PC-3 (cell line): ENCODE measurements at regions not wholly inside any gene's neighbourhood (a gene's known extent, or its start where the extent isn't known, plus 50 kb on each side); places are given as distances from the start of the nearest gene placed in this dataset.
A peak's percentile ranks its signal among the peaks of the same experiment; 100 is the strongest.

Source experiments
- ATAC-seq: fragments of 200-7000 bp; cut with Tn5 transposase; 2 replicates; pipeline ENCODE4 v1.9.1; 2020; ENCODE audit warnings: mild to moderate bottlenecking, moderate library complexity
- BruUV-seq: library from RNA; stranded (reverse); fragments of 400-500 nt; replicated peaks from 2 replicates; lab custom pipeline; 2021; lab: Mats Ljungman, UMichigan
- CTCF ChIA-PET: fragments of 300-600 bp; sonication (Branson Sonifier 250); formaldehyde crosslinking; loops from one replicate; lab custom pipeline; 2022; ENCODE audit warnings: antibody characterized with exemption; lab: Charles Lee
- POLR2A ChIA-PET: fragments of 300-600 bp; sonication (Branson Sonifier 250); formaldehyde crosslinking; loops from one replicate; lab custom pipeline; 2022; ENCODE audit warnings: antibody characterized with exemption; ENCODE audit not compliant: unreplicated experiment; lab: Charles Lee
- DNase-seq: peaks from one replicate; pipeline ENCODE4 v3.0.0-alpha.2; 2015
- H2AFZ ChIP-seq: fragments of 300-600 bp; sonication (generic); 2 replicates; pipeline ENCODE4 v1.6.0; 2016; ENCODE audit warnings: antibody characterized with exemption, low read length
- H3F3A ChIP-seq: fragments of 300-600 bp; sonication (generic); one replicate; pipeline ENCODE4 v1.6.0; 2017; ENCODE audit warnings: antibody characterized with exemption, low read length, control low read depth, mild to moderate bottlenecking; ENCODE audit not compliant: unreplicated experiment
- H3K27ac ChIP-seq: fragments of 300-600 bp; sonication (generic); 2 replicates; pipeline ENCODE4 v1.5.1; 2016; ENCODE audit warnings: mild to moderate bottlenecking, low read length
- H3K27me3 ChIP-seq: fragments of 300-600 bp; sonication (generic); 2 replicates; pipeline ENCODE4 v1.6.1; 2016; ENCODE audit warnings: low read length, mixed read lengths
- H3K36me3 ChIP-seq: fragments of 300-600 bp; sonication (generic); 2 replicates; pipeline ENCODE4 v1.6.1; 2016; ENCODE audit warnings: low read depth, mixed run types, low read length, mixed read lengths
- H3K4me1 ChIP-seq: fragments of 300-600 bp; sonication (generic); 2 replicates; pipeline ENCODE4 v1.5.1; 2016; ENCODE audit warnings: low read length; ENCODE audit not compliant: insufficient read depth
- H3K4me2 ChIP-seq: fragments of 300-600 bp; sonication (generic); 2 replicates; pipeline ENCODE4 v1.6.0; 2016; ENCODE audit warnings: low read length
- H3K4me3 ChIP-seq: fragments of 300-600 bp; sonication (generic); 2 replicates; pipeline ENCODE4 v1.5.1; 2016; ENCODE audit warnings: mild to moderate bottlenecking, low read length, mixed read lengths
- H3K79me2 ChIP-seq: fragments of 300-600 bp; sonication (generic); 2 replicates; pipeline ENCODE4 v1.6.1; 2017; ENCODE audit warnings: low read length, mixed read lengths
- H3K9ac ChIP-seq: fragments of 300-600 bp; sonication (generic); 2 replicates; pipeline ENCODE4 v1.6.0; 2016; ENCODE audit warnings: mild to moderate bottlenecking, low read length
- H3K9me2 ChIP-seq: fragments of 300-600 bp; sonication (generic); replicated peaks from 2 replicates; pipeline ENCODE4 v1.6.1; 2016; ENCODE audit warnings: mixed run types, low read length, mixed read lengths
- H3K9me3 ChIP-seq: fragments of 300-600 bp; sonication (generic); 2 replicates; pipeline ENCODE4 v1.6.1; 2016; ENCODE audit warnings: low read length, mixed read lengths
- H4K20me1 ChIP-seq: fragments of 300-600 bp; sonication (generic); 2 replicates; pipeline ENCODE4 v1.6.1; 2016; ENCODE audit warnings: low read length, mixed read lengths
- CTCF ChIP-seq: fragments of 300-600 bp; sonication (generic); conservative IDR thresholded peaks from 2 replicates; pipeline ENCODE4 v1.5.1; 2017; ENCODE audit warnings: antibody characterized with exemption, low read depth, mild to moderate bottlenecking, low read length
- EZH2 ChIP-seq: fragments of 300-600 bp; sonication (generic); IDR thresholded peaks from one replicate; pipeline ENCODE4 v1.6.1; 2017; ENCODE audit warnings: antibody characterized with exemption, mild to moderate bottlenecking, low read length; ENCODE audit not compliant: unreplicated experiment
- EZH2phosphoT487 ChIP-seq: fragments of 300-600 bp; sonication (generic); IDR thresholded peaks from 2 replicates; pipeline ENCODE4 v1.6.1; 2018; ENCODE audit warnings: mild to moderate bottlenecking, antibody characterized with exemption, low read length, borderline replicate concordance
- intact Hi-C: fragments of 100-400 bp; cut with micrococcal nuclease; formaldehyde crosslinking; loops from 2 replicates; pipeline ENCODE4 v1.9.0; 2023

GRCh38 chr9:26326563-26326962, 566.0 kb downstream of the CAAP1 start:
- Histone ChIP-seq H3K36me3 (no peaks in the 10 kb centered on the region), H3K9me3 (no peaks in the 10 kb centered on the region), H3F3A (no peaks in the 10 kb centered on the region), H3K4me1 (peaks cover 14% of the 10 kb centered on the region), H3K27me3 (no peaks in the 10 kb centered on the region), H4K20me1 (no peaks in the 10 kb centered on the region), H3K27ac (0 out of 2 replicates have a peak overlapping the region, but pooled peaks have one; percentile 16), H3K9me2 (no peaks in the 10 kb centered on the region), H2AFZ (peak overlapping the region; percentile 69), H3K79me2 (no peaks in the 10 kb centered on the region), H3K4me3 (peak overlapping the region; percentile 18; the same call in 1 of the 2 replicates), H3K9ac (no peak overlapping the region), H3K4me2 (peak overlapping the region; percentile 29; the same call in 1 of the 2 replicates)
- POLR2A ChIA-PET: no interaction called here
- CTCF ChIA-PET: interaction anchor here (0.5 kb wide), 1 partner anchor 1718 kb away, joined by 3 read pairs; no protein-coding TSS in a partner anchor
- DNase-seq: peak; percentile 79
- TF ChIP-seq CTCF: peak; percentile 85
- no peak for TF ChIP-seq EZH2phosphoT487
- intact Hi-C loops: loop anchor here (1.0 to 5.0 kb wide), 4 partner anchors 64 to 362 kb away; no protein-coding TSS in a partner anchor
- ATAC-seq: peak; percentile 83
- BruUV-seq: no TSS peak

DNA sequence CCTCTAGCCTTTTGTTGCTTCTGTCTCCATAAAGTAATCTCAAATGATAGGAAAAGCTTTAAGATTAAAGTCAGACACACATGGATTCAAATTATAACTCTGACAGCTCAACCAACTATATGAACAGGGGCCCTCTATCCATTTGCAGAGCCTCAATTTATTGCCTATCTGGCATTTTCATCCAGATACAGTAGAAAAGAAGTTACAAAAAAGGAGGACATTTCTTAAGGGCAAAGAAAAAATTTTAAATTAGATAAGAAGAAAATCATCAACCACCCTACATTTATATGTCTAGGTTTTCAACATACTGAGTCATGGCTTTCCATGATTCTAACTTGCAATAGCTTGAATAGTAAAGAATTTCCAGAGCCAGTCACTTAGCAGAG, 567.2 kb downstream of the CAAP1 start:
- Histone ChIP-seq H3K27me3 (no peaks in the 10 kb centered on the region), H3K4me2 (no peak overlapping the region), H3F3A (no peaks in the 10 kb centered on the region), H3K4me1 (peaks cover 14% of the 10 kb centered on the region), H3K9ac (no peak overlapping the region), H3K27ac (no peak overlapping the region), H4K20me1 (no peaks in the 10 kb centered on the region), H2AFZ (peak overlapping the region; percentile 69; the same call in 1 of the 2 replicates), H3K9me2 (no peaks in the 10 kb centered on the region), H3K4me3 (no peak overlapping the region), H3K79me2 (no peaks in the 10 kb centered on the region), H3K9me3 (no peaks in the 10 kb centered on the region), H3K36me3 (no peaks in the 10 kb centered on the region)
- DNase-seq: no peak
- ATAC-seq: no peak
- POLR2A ChIA-PET: no interaction called here
- no peak for TF ChIP-seq EZH2
- TF ChIP-seq EZH2phosphoT487: no peak
- TF ChIP-seq CTCF: no peak
- intact Hi-C loops: loop anchor here (5.0 kb wide), 2 partner anchors 63 to 287 kb away; no protein-coding TSS in a partner anchor
- no TSS peak for BruUV-seq
- CTCF ChIA-PET: no interaction called here

- H3K27ac ChIP-seq: no peak overlapping the region
- DNase-seq (no peak), ATAC-seq (no peak)
- H3F3A ChIP-seq: no peaks in the 10 kb centered on the region
- no peaks in the 10 kb centered on the region for H3K36me3 ChIP-seq
- POLR2A ChIA-PET: no interaction called here
- intact Hi-C loops: loop anchor here (5.0 kb wide), 2 partner anchors 63 to 287 kb away; no protein-coding TSS in a partner anchor
- H4K20me1 ChIP-seq: no peaks in the 10 kb centered on the region
- no peak for TF ChIP-seq CTCF
- TF ChIP-seq EZH2phosphoT487: no peak
- no TSS peak for BruUV-seq
- CTCF ChIA-PET: no interaction called here
- H3K9me2 ChIP-seq: no peaks in the 10 kb centered on the region
- H3K4me1 ChIP-seq: peaks cover 14% of the 10 kb centered on the region
- H3K79me2 ChIP-seq: no peaks in the 10 kb centered on the region
- no peak overlapping the region for H2AFZ ChIP-seq
- H3K4me2 ChIP-seq: no peak overlapping the region
- H3K9ac ChIP-seq: no peak overlapping the region
- no peaks in the 10 kb centered on the region for H3K9me3 ChIP-seq
- H3K27me3 ChIP-seq: no peaks in the 10 kb centered on the region
- H3K4me3 ChIP-seq: no peak overlapping the region
Observed at GRCh38 chr9:26324786-26325443, 567.7 kb downstream of the CAAP1 start.
